Heart left ventricle (tissue), 13 donors: ENCODE measurements at regions not wholly inside any gene's neighbourhood (a gene's known extent, or its start where the extent isn't known, plus 50 kb on each side); places are given as distances from the start of the nearest gene placed in this dataset.

Experiments used
- POLR2A ChIP-seq, 2 donors: fragments of 450-650 bp; IDR thresholded peaks; one replicate each; pipeline ENCODE4 v1.6.1; 2017; ENCODE audit warnings: antibody characterized with exemption in 2 of 2, mild to moderate bottlenecking in 2 of 2, moderate library complexity in 2 of 2
- TF ChIP-seq, protein P1 (sequence below), 12 donors: fragments of 200-600 bp; sonication (generic) in 4 of 12; IDR thresholded peaks; one replicate each; pipeline versions ENCODE4 v1.5.0 to v1.8.0; 2018 to 2022; ENCODE audit warnings: antibody characterized with exemption in 12 of 12, mild to moderate bottlenecking in 5 of 12
- donor health status: ischemic (EF 13 %, LVEDD 7.1; RV severe dilation, severe dysfunction).
- donor health status: DM: no; HTN: yes; CAD: no.
- donor health status: DM: no; HTN: no; CAD: no.
- donor health status: ischemic (EF 25% LVEDD 6.9; RV normal size, moderate dysfunction).
- donor health status: ischemic (EF 25% LVEDD 5.7; RV mildly dilated, moderate dysfunction).
- donor health status: ischemic (EF 35%, LVEDD 5.7; RV mildly dilated, moderate dysfunction).
- donor health status: nonischemic (EF 11% LVEDD 7.7; RV severe dilation, severe dysfunction).
- donor health status: DM: yes; HTN: yes; CAD: no.
- donor health status: PGD.
- donor health status: ischemic (EF 29% LVEDD 5.4; RV normal size, mild dysfunction).
- donor health status: nonischemic (EF 23%, LVEDD 6.1; RV moderate dilation, normal function).

DNA sequence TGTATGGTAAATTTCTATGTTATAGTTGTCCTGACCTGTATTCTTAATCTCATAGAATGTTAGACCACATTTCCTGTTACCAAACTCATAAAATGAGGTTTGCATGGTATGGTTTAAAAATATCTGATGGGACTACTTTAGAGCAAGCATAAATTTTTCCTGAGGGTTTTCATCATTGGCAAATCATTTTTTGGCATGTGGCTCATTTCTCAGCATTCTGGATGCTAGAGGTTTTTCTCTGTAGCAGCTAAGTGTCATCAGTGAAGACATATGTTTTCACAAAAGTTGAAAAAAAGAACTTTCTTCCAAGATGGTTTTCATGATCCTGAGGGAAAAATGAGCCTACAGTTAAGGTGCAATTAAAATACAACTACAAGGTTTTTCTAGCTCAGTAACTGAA lies 503.5 kb upstream of the FAM47C start:
- TF ChIP-seq, protein P1, sequence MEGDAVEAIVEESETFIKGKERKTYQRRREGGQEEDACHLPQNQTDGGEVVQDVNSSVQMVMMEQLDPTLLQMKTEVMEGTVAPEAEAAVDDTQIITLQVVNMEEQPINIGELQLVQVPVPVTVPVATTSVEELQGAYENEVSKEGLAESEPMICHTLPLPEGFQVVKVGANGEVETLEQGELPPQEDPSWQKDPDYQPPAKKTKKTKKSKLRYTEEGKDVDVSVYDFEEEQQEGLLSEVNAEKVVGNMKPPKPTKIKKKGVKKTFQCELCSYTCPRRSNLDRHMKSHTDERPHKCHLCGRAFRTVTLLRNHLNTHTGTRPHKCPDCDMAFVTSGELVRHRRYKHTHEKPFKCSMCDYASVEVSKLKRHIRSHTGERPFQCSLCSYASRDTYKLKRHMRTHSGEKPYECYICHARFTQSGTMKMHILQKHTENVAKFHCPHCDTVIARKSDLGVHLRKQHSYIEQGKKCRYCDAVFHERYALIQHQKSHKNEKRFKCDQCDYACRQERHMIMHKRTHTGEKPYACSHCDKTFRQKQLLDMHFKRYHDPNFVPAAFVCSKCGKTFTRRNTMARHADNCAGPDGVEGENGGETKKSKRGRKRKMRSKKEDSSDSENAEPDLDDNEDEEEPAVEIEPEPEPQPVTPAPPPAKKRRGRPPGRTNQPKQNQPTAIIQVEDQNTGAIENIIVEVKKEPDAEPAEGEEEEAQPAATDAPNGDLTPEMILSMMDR (IDR thresholded peaks at IDR 0.05): no peak
- TF ChIP-seq POLR2A (IDR thresholded peaks at IDR 0.05): no peak
